Activated naive CD4-positive, alpha-beta T cell treated with Interleukin-2 at 50 U/mL for 16 hours (primary cell): ENCODE measurements at regions not wholly inside any gene's neighbourhood (a gene's known extent, or its start where the extent isn't known, plus 50 kb on each side); places are given as distances from the start of the nearest gene placed in this dataset.

Experiments used
- DNase-seq: peaks from one replicate; pipeline ENCODE4 v3.0.0-alpha.2; 2020

DNA sequence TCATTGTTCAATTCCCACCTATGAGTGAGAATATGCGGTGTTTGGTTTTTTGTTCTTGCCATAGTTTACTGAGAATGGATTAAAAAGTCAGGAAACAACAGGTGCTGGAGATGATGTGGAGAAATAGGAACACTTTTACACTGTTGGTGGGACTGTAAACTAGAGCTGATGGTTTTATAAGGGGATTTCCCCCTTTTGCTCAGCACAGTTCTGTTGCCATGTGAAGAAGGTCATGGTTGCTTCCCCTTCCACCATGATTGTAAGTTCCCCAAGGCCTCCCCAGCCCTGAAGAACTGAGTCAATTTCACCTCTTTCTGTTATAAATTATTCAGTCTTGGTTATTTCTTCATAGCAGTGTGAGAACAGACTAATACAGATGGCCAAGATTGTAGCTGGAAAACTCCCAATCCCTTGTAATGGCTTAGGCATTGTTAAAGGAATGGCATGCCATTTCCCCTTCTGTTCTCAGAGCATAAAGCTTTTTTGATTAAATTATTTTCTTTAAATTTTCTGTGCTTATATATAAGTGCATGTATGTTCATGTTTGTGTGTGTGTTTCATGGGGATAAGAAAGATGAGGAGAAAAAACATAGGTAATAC, 144.8 kb downstream of the BACH1 start:
- no peak for DNase-seq

DNA sequence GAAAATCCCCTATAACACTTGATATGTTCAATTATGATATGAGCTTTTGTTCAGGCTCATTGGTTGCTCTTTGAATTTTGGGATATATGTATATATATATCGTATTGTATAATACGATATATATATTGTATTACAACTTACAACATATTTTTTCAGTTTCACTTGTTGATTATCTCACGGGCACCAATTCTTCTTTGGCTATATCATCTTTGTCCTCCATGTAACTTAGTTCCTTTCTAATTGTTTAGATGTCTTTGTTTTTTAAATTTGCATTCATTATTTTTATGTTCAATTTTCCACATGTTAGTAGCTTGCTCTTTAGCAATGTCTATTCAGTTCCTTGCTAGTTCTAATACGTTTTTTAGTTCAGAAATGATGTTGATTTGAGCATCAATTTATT, 150.0 kb downstream of the BACH1 start:
- DNase-seq: no peak

DNA sequence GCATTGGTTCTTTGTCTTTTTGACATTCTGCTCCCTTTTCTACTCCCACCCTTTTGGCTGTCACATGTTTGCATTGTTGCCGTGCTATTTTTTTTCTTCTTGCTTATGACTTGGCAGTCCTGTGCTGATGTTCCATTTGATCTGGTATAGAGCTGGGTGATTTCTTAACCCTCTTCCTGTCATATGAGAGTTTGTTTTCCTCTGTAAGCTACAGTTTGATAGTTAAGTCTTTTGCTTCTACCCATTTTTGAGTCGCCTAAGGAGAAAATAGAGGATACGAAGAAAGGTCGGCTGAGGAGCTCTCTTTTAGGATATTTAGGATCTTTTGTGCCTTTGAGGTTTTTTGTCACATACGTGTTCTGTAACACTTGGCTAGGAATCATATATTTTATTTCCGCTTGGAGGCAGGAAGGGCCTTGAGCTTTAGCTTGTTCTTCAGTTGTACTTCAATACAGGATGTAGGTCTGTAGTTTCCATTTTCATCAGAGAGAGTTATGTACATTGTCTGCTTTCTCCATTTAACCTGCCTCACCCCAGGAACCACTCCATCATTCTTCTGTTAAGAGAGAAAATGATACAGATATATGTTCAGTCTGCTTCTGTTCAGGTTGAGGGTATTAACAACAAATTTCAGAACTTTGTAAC, 150.7 kb downstream of the BACH1 start:
- DNase-seq: no peak

DNA sequence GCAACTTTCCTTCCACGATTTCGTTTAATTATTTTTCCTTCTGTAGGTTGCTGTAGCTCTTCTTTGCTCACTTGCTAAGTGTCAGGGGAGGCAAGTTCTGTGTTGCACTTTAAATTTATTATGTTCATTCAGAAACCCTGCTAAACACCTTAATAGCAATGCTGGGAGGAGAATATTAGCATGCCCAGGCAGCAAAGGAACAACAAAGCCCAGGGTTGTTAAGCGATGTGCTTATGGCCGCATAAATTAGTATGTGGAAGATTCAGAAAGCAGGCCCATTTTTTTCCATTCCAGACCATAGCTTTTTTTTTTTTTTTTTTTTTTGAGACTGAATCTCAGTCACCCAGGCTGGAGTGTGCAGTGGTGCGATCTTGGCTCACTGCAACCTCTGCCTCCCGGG, 151.3 kb downstream of the BACH1 start:
- DNase-seq: no peak

DNA sequence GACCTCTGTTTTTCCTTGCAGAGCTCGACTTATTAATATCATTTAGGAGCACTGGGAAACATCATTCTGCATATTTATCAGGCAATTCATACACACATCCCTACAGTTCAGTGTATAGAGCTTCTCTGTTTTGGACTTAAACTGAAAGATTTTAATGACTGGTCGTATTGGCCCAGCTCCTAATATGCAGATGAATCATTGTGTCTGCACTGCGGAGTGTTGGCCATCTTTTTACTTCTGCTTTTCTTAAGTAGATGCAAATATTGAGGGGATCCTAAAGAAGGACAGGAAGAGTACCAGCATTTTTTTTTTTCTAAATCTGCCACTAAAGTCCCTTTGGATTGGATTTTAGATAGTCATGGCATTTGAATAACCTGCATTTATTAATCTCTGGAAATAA, 154.8 kb downstream of the BACH1 start:
- no peak for DNase-seq

DNA sequence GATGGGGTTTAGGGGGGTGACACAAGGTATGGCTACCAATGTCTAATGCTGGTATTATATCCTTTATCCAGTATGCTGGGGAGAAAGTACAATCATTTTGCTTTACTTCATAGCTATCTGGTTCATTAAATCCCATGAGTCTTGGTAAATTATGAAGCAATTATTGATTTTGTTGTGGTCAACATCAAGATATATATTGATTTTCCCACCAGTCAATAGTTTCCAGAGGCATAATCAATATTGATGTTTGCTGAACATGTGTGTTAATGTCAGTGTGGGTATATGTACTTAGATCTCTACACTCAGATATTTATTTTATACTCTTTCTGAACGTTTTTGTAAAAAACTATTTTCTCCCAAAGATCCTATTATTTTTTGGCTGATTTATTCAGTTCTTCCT, 155.5 kb downstream of the BACH1 start:
- no peak for DNase-seq

DNA sequence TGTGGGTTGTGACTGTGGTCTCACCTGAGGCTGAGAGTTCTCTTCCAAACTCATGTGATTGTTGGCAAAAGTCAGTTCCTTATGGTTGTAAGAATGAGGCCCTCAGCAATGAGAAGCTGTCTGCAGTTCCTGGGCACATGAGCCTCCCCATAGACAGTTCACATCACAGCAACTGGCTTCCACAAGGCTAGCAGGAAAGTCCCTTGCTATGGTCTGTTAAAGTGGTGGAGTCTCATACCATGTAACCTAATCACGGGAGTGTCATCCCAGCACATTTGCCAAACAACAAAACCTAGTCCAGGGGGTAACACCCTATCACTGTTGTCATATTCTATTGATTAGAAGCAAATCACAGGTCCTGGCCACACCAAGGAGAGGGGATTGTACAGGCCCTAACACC, 163.8 kb downstream of the BACH1 start:
- no peak for DNase-seq

DNA sequence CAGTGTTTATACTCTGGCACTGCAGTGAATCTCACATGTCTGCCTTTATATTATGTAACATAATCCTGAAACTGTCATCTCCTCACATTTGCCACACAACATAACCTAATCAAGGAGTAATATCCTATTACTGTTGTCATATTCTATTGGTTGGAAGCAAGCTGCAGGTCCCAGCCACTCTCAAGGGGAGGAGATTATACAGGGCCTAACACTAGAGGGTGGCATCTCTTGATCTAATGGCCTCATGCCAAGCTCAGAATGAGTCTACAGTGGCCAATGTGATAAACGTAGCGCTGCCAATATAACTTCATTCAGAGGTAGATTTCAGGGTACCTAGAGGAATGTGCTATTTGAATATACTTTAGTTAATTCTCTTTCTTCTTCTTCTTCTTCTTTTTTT, 166.8 kb downstream of the BACH1 start:
- DNase-seq: no peak

DNA sequence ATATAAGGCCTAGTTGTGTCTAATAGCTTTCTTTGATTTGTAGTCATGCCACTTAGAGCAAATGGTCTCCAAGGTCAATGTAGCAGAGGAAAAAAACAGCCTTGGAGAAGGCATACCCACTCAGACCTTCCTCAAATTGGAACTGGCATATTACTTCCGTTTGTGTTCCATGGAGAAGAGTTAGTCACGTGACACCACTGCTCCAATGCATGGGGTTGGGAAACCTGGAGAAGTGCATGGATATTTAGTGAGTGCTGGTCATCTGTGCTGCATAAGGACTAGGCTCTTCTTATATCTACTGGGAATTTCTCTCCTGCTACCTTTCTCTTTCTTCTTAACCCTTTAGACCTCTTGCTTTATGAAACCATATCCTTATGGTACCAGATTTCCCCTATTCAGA, 167.8 kb downstream of the BACH1 start:
- DNase-seq: no peak

DNA sequence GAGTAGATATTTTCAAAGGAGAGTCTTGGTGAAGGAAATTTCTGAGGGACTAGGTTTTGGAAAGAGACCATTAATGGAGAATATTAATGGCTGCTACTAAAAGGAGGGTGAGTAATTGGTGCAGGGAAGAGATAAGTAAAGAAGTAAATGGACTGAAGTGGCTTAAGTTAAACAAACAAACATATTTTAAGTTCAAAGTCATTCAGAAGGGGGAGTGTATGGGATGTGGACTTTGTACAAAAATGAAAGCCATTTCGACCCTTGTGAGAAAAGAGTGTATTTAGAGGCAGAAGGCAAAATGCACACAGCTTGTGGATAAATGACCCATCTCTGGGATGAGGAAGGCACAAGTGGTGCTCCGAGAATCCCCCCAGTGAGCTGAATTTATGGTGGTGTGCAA, 171.7 kb downstream of the BACH1 start:
- no peak for DNase-seq

DNA sequence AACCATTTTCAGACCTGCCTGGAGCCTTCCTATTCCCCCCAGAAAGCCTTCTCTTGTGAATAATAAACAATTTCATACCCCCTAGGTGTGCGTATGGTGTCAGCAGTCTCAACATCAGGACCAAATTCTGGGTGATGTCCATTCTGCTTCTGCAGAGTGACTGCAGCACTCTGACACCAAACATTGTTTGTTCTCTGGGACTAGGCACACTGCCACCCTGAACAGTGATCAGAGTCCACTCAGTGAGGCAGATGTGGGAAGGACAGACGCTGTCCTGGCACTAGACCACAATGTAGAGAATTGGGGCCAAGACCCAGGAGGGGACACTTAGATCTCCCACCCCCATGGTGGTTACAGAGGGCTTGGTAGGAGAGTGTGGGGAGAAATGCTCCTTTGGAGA, 175.1 kb downstream of the BACH1 start:
- no peak for DNase-seq

DNA sequence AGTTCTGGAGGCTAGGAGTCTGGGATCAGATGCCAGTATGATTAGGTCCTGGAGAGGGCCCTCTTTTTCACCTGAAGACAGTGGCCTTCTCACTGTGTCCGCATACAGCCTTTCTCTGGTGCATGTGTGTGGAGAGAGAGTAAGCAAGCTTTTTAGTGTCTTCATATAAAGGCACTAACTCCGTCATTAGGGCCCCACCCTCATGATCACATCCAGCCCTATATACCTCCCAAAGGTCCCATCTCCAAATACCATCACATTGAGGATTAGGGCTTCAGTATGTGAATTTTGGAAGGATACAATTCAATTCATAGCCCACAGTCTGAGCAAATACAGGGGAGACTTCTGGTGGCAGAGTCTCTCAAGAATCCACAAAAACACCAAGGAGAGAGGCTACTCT, 176.6 kb downstream of the BACH1 start:
- no peak for DNase-seq

DNA sequence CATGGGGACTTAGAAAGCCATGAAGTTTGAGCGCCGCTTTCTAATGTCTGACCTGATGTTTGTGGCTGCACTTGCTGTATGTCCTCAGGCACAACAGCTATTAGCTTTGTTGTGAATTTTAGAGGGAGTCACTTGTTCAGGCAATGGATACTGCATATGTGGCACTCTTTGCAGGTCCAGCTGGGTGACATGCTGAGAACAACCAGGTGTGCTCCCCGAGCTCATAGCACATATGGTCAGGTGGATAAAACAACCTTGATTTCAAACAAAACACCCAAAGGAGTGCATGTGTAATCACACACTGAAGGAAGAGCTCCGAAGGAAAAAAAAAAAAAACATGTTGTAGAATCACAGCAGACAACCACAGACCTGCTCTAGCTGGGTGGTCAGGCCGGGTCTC, 178.6 kb downstream of the BACH1 start:
- DNase-seq: no peak

DNA sequence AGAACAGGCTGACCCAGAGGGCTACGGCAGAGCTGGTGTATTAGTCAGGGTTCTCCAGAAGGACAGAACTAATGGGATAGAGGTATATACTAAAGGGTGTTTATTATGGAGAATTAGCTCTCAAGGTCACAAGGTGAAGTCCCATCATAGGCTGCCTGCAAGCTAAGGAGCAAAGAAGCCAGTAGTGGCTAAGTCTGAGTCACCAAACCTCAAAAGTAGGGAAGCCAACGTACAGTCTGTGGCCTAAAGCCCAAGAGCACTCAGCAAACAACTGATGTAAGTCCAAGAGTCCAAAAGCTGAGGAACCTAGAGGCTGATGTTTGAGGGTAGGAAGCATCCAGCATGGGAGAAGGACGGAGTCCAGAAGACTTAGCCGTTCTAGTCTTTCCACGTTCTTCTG, 179.2 kb downstream of the BACH1 start:
- no peak for DNase-seq

DNA sequence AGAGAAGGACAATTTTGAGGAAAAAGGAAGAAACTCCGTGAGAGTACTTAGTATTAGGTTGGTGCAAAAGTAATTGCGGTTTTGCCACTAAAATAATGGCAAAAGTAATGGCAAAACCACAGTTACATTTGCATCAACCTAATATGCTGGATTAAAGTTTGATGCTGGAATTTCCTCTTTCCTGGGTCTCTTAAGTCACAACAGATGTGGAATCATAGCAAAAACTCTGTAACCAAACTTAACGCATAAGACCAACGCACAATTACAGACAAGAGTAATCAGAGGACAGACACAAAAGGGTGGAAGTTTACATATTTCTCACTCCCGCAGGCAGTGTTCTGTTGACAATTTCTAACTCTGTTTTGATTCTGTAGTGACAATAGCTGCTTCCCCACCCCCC, 182.4 kb downstream of the BACH1 start:
- DNase-seq: no peak

DNA sequence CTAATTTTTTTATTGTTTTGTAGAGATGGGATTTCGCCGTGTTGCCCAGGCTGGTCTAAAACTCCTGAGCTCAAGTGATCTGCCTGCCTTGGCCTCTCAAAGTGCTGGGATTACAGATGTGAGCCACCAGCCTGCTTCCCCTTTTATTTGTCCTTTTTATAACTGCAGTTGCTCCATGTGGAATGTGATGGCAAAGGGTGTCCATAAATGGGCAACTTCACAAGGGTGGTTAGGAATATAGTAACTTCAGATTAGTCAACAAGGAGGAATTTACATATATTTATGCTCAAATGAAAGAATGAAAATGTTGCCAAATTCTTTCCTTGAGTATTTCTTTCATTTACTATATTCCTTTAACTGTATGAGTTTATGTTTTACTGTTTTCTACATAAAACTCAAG, 182.9 kb downstream of the BACH1 start:
- DNase-seq: no peak

DNA sequence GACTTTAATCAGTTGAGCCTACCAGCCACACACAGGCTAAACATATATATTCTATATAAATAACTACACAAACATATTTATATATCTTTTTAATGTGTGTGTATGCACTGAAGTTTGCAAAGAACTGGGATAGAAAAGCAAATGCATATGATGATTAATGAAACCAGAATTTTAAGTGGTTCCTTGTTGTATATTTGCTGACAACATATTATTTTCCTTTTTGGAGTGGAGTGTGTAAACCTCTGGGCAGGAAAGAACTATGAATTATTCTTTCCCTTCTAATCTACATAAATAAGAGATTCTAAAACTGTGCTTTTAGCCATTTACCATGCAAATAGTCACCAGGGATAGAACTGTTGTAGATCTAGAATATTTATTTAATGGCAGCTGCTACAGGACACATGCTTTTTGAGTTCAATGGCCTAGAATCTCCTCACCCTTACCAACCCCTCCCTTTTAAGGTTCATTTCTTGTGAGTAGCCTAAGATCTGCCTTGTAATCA, 187.6 kb downstream of the BACH1 start:
- DNase-seq: no peak
